Tibial nerve (tissue), 3 donors: ENCODE measurements at regions not wholly inside any gene's neighbourhood (a gene's known extent, or its start where the extent isn't known, plus 50 kb on each side); places are given as distances from the start of the nearest gene placed in this dataset.

Source experiments
- POLR2A ChIP-seq, 2 donors: fragments of 450-650 bp; IDR thresholded peaks; one replicate each; pipeline ENCODE4 v1.6.1; 2017; ENCODE audit warnings: antibody characterized with exemption in 2 of 2, mild to moderate bottlenecking in 2 of 2, moderate library complexity in 2 of 2
- TF ChIP-seq, protein P1 (sequence below), 5 experiments: fragments of 200-600 bp in 3 of 5; fragments of 450-650 bp in 2 of 5; sonication (generic) in 3 of 5; IDR thresholded peaks; one replicate each; pipeline ENCODE4 v1.5.1; 2016 to 2019; ENCODE audit warnings: antibody characterized with exemption in 5 of 5, mild to moderate bottlenecking in 3 of 5, moderate library complexity in 2 of 5

DNA sequence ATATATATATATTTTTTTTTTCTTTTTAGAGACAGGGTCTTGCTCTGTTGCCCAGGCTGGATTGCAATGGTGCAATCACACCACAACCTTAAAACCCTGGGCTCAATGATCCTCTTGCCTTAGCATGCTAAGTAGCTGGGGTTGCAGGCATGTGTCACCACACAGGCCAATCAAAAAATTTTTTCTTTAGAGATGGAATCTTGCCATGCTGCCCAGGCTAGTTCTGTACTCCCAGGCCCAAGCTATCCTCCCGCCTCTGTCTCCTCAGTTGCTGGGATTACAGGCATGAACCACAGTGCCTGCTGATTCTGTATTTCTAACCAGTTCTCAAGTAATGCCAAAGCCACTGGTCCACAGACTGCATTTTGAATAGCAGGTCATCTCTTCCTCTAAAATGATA lies 291.3 kb upstream of the ZPLD1 start:
- TF ChIP-seq, protein P1, sequence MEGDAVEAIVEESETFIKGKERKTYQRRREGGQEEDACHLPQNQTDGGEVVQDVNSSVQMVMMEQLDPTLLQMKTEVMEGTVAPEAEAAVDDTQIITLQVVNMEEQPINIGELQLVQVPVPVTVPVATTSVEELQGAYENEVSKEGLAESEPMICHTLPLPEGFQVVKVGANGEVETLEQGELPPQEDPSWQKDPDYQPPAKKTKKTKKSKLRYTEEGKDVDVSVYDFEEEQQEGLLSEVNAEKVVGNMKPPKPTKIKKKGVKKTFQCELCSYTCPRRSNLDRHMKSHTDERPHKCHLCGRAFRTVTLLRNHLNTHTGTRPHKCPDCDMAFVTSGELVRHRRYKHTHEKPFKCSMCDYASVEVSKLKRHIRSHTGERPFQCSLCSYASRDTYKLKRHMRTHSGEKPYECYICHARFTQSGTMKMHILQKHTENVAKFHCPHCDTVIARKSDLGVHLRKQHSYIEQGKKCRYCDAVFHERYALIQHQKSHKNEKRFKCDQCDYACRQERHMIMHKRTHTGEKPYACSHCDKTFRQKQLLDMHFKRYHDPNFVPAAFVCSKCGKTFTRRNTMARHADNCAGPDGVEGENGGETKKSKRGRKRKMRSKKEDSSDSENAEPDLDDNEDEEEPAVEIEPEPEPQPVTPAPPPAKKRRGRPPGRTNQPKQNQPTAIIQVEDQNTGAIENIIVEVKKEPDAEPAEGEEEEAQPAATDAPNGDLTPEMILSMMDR (IDR thresholded peaks at IDR 0.05), result no peak
- no peak for TF ChIP-seq POLR2A (IDR thresholded peaks at IDR 0.05)
